ENCODE measurements at regions not wholly inside any gene's neighbourhood (a gene's known extent, or its start where the extent isn't known, plus 50 kb on each side); places are given as distances from the start of the nearest gene placed in this dataset.

- TF ChIP-seq ZBTB7A (IDR thresholded peaks at IDR 0.05; ENCODE audit: low read depth) (no peak), TEAD4 (IDR thresholded peaks at IDR 0.05) (no peak)
Measured at GRCh38 chr18:75874401-75875089, 447.0 kb upstream of the SMIM21 start.

Measured in Ishikawa (cell line).